HG03521 (cell line): ENCODE measurements at regions not wholly inside any gene's neighbourhood (a gene's known extent, or its start where the extent isn't known, plus 50 kb on each side); places are given as distances from the start of the nearest gene placed in this dataset.
"Not testable (repeated sequence)": the region's sequence is repeated elsewhere in the genome, so short reads cannot be mapped to it uniquely, and the experiment has no call there.

Source experiments
- ATAC-seq: cut with Tn5 transposase; IDR thresholded peaks from one replicate; pipeline ENCODE4 v1.9.1; 2021; ENCODE audit warnings: mild to moderate bottlenecking, moderate library complexity; ENCODE audit not compliant: unreplicated experiment

GRCh38 chr16:29297809-29298177 is 108.7 kb downstream of the NPIPB11 start:
- ATAC-seq = not testable (repeated sequence)

- not testable (repeated sequence) for ATAC-seq
These were observed 109.2 kb downstream of the NPIPB11 start for GRCh38 chr16:29297144-29297808.

- ATAC-seq = not testable (repeated sequence)
These were observed 110.3 kb downstream of the NPIPB11 start for GRCh38 chr16:29296176-29296575.

- not testable (repeated sequence) for ATAC-seq
These were observed 111.3 kb downstream of the NPIPB11 start for GRCh38 chr16:29294951-29295795.

- ATAC-seq = not testable (repeated sequence)
These were observed 112.0 kb downstream of the NPIPB11 start for GRCh38 chr16:29294400-29294933.

- not testable (repeated sequence) for ATAC-seq
These were observed 113.0 kb downstream of the NPIPB11 start for GRCh38 chr16:29293545-29293944.

GRCh38 chr16:29292952-29293471 is 113.5 kb downstream of the NPIPB11 start:
- not testable (repeated sequence) for ATAC-seq

GRCh38 chr16:29291329-29292271 is 114.9 kb downstream of the NPIPB11 start:
- ATAC-seq = not testable (repeated sequence)

GRCh38 chr16:29290631-29291247 is 115.8 kb downstream of the NPIPB11 start:
- ATAC-seq = no peak

GRCh38 chr16:29289516-29290239 is 116.8 kb downstream of the NPIPB11 start:
- not testable (repeated sequence) for ATAC-seq

- not testable (repeated sequence) for ATAC-seq
These were observed 117.6 kb downstream of the NPIPB11 start for GRCh38 chr16:29288711-29289474.

GRCh38 chr16:29287871-29288535 is 118.5 kb downstream of the NPIPB11 start:
- ATAC-seq = not testable (repeated sequence)

GRCh38 chr16:29287246-29287645 is 119.3 kb downstream of the NPIPB11 start:
- ATAC-seq = not testable (repeated sequence)

- ATAC-seq = not testable (repeated sequence)
These were observed 119.7 kb downstream of the NPIPB11 start for GRCh38 chr16:29286796-29287195.

GRCh38 chr16:29286161-29286560 is 120.3 kb downstream of the NPIPB11 start:
- ATAC-seq = not testable (repeated sequence)

GRCh38 chr16:29285151-29285885 is 121.2 kb downstream of the NPIPB11 start:
- ATAC-seq = not testable (repeated sequence)

GRCh38 chr16:29284723-29285122 is 121.8 kb downstream of the NPIPB11 start:
- ATAC-seq = not testable (repeated sequence)
